WTC11 (cell line): ENCODE measurements at regions not wholly inside any gene's neighbourhood (a gene's known extent, or its start where the extent isn't known, plus 50 kb on each side); places are given as distances from the start of the nearest gene placed in this dataset.

Source experiments
- ATAC-seq: fragments of 200-7000 bp; cut with Tn5 transposase; 2 replicates; pipeline ENCODE4 v1.10.0; 2021; ENCODE audit warnings: mild to moderate bottlenecking, moderate library complexity
- CTCF ChIA-PET: fragments of 300-600 bp; sonication (Branson Sonifier 250); formaldehyde crosslinking; loops from one replicate; lab custom pipeline; 2021; ENCODE audit warnings: antibody characterized with exemption; lab: Charles Lee
- POLR2A ChIA-PET: fragments of 350-600 bp; sonication (Branson Sonifier 250); formaldehyde crosslinking; loops from one replicate; lab custom pipeline; 2021; ENCODE audit warnings: antibody characterized with exemption; lab: Charles Lee
- DNase-seq: peaks from one replicate; pipeline ENCODE4 v3.0.0; 2021; ENCODE audit warnings: low spot score
- H3K27ac Mint-ChIP-seq: 2 replicates; pipeline ENCODE4 v1.8.0; 2021; ENCODE audit warnings: mixed read lengths
- H3K27me3 Mint-ChIP-seq: 2 replicates; pipeline ENCODE4 v1.8.0; 2021; ENCODE audit warnings: low read depth, mild to moderate bottlenecking, moderate library complexity, mixed read lengths
- H3K36me3 Mint-ChIP-seq: 2 replicates; pipeline ENCODE4 v1.8.0; 2021; ENCODE audit warnings: mixed read lengths
- H3K4me1 Mint-ChIP-seq: 2 replicates; pipeline ENCODE4 v1.8.0; 2022; ENCODE audit warnings: mixed read lengths
- H3K4me3 Mint-ChIP-seq: 2 replicates; pipeline ENCODE4 v1.8.0; 2021; ENCODE audit warnings: mild to moderate bottlenecking, moderate library complexity, mixed read lengths
- H3K9me3 Mint-ChIP-seq: 2 replicates; pipeline ENCODE4 v1.8.0; 2021; ENCODE audit warnings: mixed read lengths
- CBFB ChIP-seq: sonication (generic); formaldehyde crosslinking; IDR thresholded peaks from 2 replicates; pipeline ENCODE4 v1.8.1; 2022; ENCODE audit warnings: mild to moderate bottlenecking, low read depth, missing genetic modification reagents
- E2F5 ChIP-seq: sonication (generic); formaldehyde crosslinking; IDR thresholded peaks from 2 replicates; pipeline ENCODE4 v1.8.1; 2022; ENCODE audit warnings: mild to moderate bottlenecking, moderate library complexity, missing genetic modification reagents
- EMX1 ChIP-seq: fragments of 250-450 bp; sonication (Bioruptor Pico); IDR thresholded peaks from 2 replicates; pipeline ENCODE4 v1.8.0; 2021; ENCODE audit warnings: mild to moderate bottlenecking
- GTF2I ChIP-seq: fragments of 250-450 bp; sonication (Bioruptor Pico); conservative IDR thresholded peaks from 2 replicates; pipeline ENCODE4 v1.4.0; 2021; ENCODE audit warnings: mild to moderate bottlenecking
- HMGA2 ChIP-seq: fragments of 250-450 bp; sonication (Bioruptor Pico); IDR thresholded peaks from 2 replicates; pipeline ENCODE4 v1.4.0; 2021; ENCODE audit warnings: mild to moderate bottlenecking, moderate library complexity
- IRF2 ChIP-seq: sonication (generic); formaldehyde crosslinking; IDR thresholded peaks from 2 replicates; pipeline ENCODE4 v1.8.0; 2022; ENCODE audit warnings: low read depth, missing genetic modification reagents, borderline replicate concordance
- JUN ChIP-seq: sonication (generic); formaldehyde crosslinking; IDR thresholded peaks from 2 replicates; pipeline ENCODE4 v1.8.0; 2023; ENCODE audit warnings: mild to moderate bottlenecking, missing genetic modification reagents
- MXD4 ChIP-seq: fragments of 250-450 bp; sonication (Bioruptor Pico); IDR thresholded peaks from 2 replicates; pipeline ENCODE4 v1.8.0; 2021; ENCODE audit warnings: mild to moderate bottlenecking, moderate library complexity, borderline replicate concordance
- NFATC4 ChIP-seq: fragments of 250-450 bp; sonication (Bioruptor Pico); IDR thresholded peaks from 2 replicates; pipeline ENCODE4 v1.9.0; 2021; ENCODE audit warnings: mild to moderate bottlenecking
- OVOL2 ChIP-seq: fragments of 250-450 bp; sonication (Bioruptor Pico); IDR thresholded peaks from 2 replicates; pipeline ENCODE4 v1.9.0; 2021; ENCODE audit warnings: mild to moderate bottlenecking, borderline replicate concordance
- SOX15 ChIP-seq: fragments of 250-450 bp; sonication (Bioruptor Pico); IDR thresholded peaks from 2 replicates; pipeline ENCODE4 v1.9.0; 2021; ENCODE audit warnings: mild to moderate bottlenecking
- TCF7 ChIP-seq: sonication (generic); formaldehyde crosslinking; IDR thresholded peaks from 2 replicates; pipeline ENCODE4 v1.8.0; 2022; ENCODE audit warnings: mild to moderate bottlenecking, low read depth, missing genetic modification reagents, moderate library complexity
- TEAD4 ChIP-seq: sonication (generic); formaldehyde crosslinking; IDR thresholded peaks from 2 replicates; pipeline ENCODE4 v1.8.0; 2022; ENCODE audit warnings: mild to moderate bottlenecking, missing genetic modification reagents
- ZMAT4 ChIP-seq: fragments of 250-450 bp; sonication (Bioruptor Pico); IDR thresholded peaks from 2 replicates; pipeline ENCODE4 v1.9.0; 2021; ENCODE audit warnings: mild to moderate bottlenecking
- ZNF121 ChIP-seq: sonication (generic); formaldehyde crosslinking; IDR thresholded peaks from 2 replicates; pipeline ENCODE4 v1.8.0; 2023; ENCODE audit warnings: missing genetic modification reagents
- ZNF232 ChIP-seq: sonication (generic); formaldehyde crosslinking; IDR thresholded peaks from 2 replicates; pipeline ENCODE4 v1.8.0; 2022; ENCODE audit warnings: mild to moderate bottlenecking, missing genetic modification reagents
- ZNF263 ChIP-seq: sonication (generic); formaldehyde crosslinking; IDR thresholded peaks from 2 replicates; pipeline ENCODE4 v1.8.1; 2022; ENCODE audit warnings: low read depth, mild to moderate bottlenecking, moderate library complexity, missing genetic modification reagents
- ZNF416 ChIP-seq: fragments of 250-450 bp; sonication (Bioruptor Pico); IDR thresholded peaks from 2 replicates; pipeline ENCODE4 v1.9.0; 2021; ENCODE audit warnings: mild to moderate bottlenecking, inconsistent platforms
- TF ChIP-seq, protein P1 (sequence below): sonication (generic); formaldehyde crosslinking; IDR thresholded peaks from 2 replicates; pipeline ENCODE4 v1.8.0; 2023; ENCODE audit warnings: missing genetic modification reagents, mild to moderate bottlenecking, borderline replicate concordance
- TF ChIP-seq, protein P2 (sequence below): fragments of 250-450 bp; sonication (Bioruptor Pico); IDR thresholded peaks from 2 replicates; pipeline ENCODE4 v1.9.0; 2021; ENCODE audit warnings: moderate library complexity, mild to moderate bottlenecking, inconsistent platforms, borderline replicate concordance

DNA sequence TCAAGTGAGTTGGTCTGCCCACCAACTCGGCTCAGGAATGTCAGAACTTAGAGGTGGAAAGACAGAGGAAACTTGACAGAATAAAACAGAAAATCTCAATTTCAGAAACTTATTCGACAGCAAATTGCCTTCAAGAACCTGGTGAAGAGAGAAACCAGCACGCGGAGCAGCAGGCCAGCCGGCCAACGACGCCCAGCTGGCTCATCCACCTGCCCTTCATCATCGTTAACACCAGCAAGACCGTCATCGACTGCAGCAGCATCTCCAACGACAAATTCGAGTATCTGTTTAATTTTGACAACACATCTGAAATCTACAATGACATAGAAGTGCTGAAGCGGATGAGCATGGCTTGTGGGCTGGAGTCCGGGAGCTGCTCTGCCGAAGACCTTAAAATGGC, 350.8 kb upstream of the CAMK1G start (continued):
- TF ChIP-seq, protein P1, sequence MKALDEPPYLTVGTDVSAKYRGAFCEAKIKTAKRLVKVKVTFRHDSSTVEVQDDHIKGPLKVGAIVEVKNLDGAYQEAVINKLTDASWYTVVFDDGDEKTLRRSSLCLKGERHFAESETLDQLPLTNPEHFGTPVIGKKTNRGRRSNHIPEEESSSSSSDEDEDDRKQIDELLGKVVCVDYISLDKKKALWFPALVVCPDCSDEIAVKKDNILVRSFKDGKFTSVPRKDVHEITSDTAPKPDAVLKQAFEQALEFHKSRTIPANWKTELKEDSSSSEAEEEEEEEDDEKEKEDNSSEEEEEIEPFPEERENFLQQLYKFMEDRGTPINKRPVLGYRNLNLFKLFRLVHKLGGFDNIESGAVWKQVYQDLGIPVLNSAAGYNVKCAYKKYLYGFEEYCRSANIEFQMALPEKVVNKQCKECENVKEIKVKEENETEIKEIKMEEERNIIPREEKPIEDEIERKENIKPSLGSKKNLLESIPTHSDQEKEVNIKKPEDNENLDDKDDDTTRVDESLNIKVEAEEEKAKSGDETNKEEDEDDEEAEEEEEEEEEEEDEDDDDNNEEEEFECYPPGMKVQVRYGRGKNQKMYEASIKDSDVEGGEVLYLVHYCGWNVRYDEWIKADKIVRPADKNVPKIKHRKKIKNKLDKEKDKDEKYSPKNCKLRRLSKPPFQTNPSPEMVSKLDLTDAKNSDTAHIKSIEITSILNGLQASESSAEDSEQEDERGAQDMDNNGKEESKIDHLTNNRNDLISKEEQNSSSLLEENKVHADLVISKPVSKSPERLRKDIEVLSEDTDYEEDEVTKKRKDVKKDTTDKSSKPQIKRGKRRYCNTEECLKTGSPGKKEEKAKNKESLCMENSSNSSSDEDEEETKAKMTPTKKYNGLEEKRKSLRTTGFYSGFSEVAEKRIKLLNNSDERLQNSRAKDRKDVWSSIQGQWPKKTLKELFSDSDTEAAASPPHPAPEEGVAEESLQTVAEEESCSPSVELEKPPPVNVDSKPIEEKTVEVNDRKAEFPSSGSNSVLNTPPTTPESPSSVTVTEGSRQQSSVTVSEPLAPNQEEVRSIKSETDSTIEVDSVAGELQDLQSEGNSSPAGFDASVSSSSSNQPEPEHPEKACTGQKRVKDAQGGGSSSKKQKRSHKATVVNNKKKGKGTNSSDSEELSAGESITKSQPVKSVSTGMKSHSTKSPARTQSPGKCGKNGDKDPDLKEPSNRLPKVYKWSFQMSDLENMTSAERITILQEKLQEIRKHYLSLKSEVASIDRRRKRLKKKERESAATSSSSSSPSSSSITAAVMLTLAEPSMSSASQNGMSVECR (CRISPR knock-in tag) = no peak
- TF ChIP-seq TEAD4 (CRISPR knock-in tag) (no peak), JUN (CRISPR knock-in tag) (no peak), GTF2I (CRISPR knock-in tag) (no peak), IRF2 (CRISPR knock-in tag) (no peak), CBFB (CRISPR knock-in tag) (no peak), MXD4 (CRISPR knock-in tag) (no peak), E2F5 (no peak)
- TF ChIP-seq, all 79 proteins: peak for 0

DNA sequence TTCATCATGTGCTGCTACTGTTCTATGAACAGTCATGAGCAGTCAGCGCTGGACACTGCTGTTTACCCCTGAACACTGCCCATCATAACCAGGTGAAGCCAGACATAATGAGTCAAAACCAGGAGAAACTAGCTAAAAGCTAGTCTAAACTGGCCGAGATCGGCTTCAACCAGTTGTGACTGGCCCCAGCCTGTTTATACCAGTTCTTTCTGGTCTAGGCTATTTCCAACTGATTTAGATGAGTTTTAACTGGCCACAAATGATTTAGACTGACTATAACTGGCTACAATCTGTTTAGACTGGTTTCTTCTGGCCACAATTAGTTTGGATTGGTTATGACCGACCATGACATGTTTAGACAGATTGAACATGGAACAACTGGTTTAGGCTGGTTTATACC, 348.3 kb upstream of the CAMK1G start:
- peaks cover 25% of the 10 kb centered on the region for H3K9me3 Mint-ChIP-seq
- TF ChIP-seq MXD4 (CRISPR knock-in tag) (no peak), ZNF121 (CRISPR knock-in tag) (no peak), GTF2I (CRISPR knock-in tag) (no peak), TCF7 (no peak), NFATC4 (no peak), OVOL2 (CRISPR knock-in tag) (no peak), ZNF416 (CRISPR knock-in tag) (no peak), ZNF263 (CRISPR knock-in tag) (no peak), EMX1 (CRISPR knock-in tag) (no peak), ZNF232 (no peak), ZMAT4 (no peak), HMGA2 (CRISPR knock-in tag) (no peak), E2F5 (no peak), SOX15 (CRISPR knock-in tag) (no peak)
- TF ChIP-seq, protein P2, sequence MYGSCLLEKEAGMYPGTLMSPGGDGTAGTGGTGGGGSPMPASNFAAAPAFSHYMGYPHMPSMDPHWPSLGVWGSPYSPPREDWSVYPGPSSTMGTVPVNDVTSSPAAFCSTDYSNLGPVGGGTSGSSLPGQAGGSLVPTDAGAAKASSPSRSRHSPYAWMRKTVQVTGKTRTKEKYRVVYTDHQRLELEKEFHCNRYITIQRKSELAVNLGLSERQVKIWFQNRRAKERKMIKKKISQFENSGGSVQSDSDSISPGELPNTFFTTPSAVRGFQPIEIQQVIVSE (CRISPR knock-in tag) = no peak
- no peak overlapping the region for H3K4me3 Mint-ChIP-seq
- POLR2A ChIA-PET = no interaction called here
- CTCF ChIA-PET = no interaction called here
- H3K27ac Mint-ChIP-seq = peak overlapping the region; percentile 47; the same call in 1 of the 2 replicates
- no peaks in the 10 kb centered on the region for H3K4me1 Mint-ChIP-seq
- peaks cover 7% of the 10 kb centered on the region for H3K36me3 Mint-ChIP-seq
- no peak for DNase-seq
- ATAC-seq = no peak
- peaks cover 21% of the 10 kb centered on the region for H3K27me3 Mint-ChIP-seq
